ENCODE measurements at regions not wholly inside any gene's neighbourhood (a gene's known extent, or its start where the extent isn't known, plus 50 kb on each side); places are given as distances from the start of the nearest gene placed in this dataset.

DNA sequence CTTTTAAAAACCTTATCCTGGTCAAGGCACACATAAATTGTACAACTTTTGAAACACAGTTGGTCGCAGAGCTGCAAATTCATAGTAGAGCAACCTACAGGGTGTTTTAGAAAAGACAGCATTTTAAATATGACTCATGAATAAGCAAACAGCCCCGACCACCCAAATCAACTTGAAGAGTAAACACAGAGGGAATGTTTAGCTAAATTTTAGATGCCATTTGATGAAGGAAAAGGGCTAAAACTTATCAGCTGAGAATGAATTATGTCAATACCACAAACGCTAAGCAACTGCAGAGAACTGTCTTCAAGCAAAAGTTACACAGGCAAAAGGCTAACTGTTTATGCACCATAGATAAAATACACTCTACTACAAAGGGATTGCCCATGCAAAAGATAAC, 427.5 kb upstream of the PSMD7 start:
- no TSS peak for BruUV-seq (replicated peaks)
- no peak overlapping the region for H3K4me3 ChIP-seq (ENCODE audit: low read depth in 2 of 2, low read length in 2 of 2)
- no peaks in the 10 kb centered on the region for H3K27me3 ChIP-seq (ENCODE audit: control insufficient read depth, insufficient read depth, low read length)
- no peaks in the 10 kb centered on the region for H3K36me3 ChIP-seq (ENCODE audit: control insufficient read depth, insufficient read depth, low read length)
- ChIA-PET CTCF (no interaction called here), POLR2A (no interaction called here)
- ATAC-seq (no peak), DNase-seq (ENCODE audit: low read depth, low spot score) (no peak)
- H3K9me3 ChIP-seq (ENCODE audit: control insufficient read depth, insufficient read depth, low read depth, low read length), result no peaks in the 10 kb centered on the region
- H3K27ac ChIP-seq (ENCODE audit: low read length), result no peak overlapping the region
- intact Hi-C loops (cut with micrococcal nuclease; ENCODE audit: unreplicated experiment) (no loop called here), in situ Hi-C loops (cut with HindIII; ENCODE audit: low pct_unique_long_range_greater_than_20kb, low sequenced_read_pairs) (no loop called here)
- no peaks in the 10 kb centered on the region for H3K4me1 ChIP-seq (ENCODE audit: control insufficient read depth, insufficient read depth, low read length)
- no peak for TF ChIP-seq POLR2AphosphoS5 (IDR thresholded peaks at IDR 0.05; ENCODE audit: low read depth, low read length)
- no peak for TF ChIP-seq TCF7L2 (IDR thresholded peaks at IDR 0.05; ENCODE audit: low read depth, low read length)
- TF ChIP-seq, protein P1, sequence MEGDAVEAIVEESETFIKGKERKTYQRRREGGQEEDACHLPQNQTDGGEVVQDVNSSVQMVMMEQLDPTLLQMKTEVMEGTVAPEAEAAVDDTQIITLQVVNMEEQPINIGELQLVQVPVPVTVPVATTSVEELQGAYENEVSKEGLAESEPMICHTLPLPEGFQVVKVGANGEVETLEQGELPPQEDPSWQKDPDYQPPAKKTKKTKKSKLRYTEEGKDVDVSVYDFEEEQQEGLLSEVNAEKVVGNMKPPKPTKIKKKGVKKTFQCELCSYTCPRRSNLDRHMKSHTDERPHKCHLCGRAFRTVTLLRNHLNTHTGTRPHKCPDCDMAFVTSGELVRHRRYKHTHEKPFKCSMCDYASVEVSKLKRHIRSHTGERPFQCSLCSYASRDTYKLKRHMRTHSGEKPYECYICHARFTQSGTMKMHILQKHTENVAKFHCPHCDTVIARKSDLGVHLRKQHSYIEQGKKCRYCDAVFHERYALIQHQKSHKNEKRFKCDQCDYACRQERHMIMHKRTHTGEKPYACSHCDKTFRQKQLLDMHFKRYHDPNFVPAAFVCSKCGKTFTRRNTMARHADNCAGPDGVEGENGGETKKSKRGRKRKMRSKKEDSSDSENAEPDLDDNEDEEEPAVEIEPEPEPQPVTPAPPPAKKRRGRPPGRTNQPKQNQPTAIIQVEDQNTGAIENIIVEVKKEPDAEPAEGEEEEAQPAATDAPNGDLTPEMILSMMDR (IDR thresholded peaks at IDR 0.05), result no peak
- no peak for TF ChIP-seq SIN3A (IDR thresholded peaks at IDR 0.05; ENCODE audit: borderline replicate concordance, insufficient read depth, low read depth, low read length)
- TF ChIP-seq, protein P2, sequence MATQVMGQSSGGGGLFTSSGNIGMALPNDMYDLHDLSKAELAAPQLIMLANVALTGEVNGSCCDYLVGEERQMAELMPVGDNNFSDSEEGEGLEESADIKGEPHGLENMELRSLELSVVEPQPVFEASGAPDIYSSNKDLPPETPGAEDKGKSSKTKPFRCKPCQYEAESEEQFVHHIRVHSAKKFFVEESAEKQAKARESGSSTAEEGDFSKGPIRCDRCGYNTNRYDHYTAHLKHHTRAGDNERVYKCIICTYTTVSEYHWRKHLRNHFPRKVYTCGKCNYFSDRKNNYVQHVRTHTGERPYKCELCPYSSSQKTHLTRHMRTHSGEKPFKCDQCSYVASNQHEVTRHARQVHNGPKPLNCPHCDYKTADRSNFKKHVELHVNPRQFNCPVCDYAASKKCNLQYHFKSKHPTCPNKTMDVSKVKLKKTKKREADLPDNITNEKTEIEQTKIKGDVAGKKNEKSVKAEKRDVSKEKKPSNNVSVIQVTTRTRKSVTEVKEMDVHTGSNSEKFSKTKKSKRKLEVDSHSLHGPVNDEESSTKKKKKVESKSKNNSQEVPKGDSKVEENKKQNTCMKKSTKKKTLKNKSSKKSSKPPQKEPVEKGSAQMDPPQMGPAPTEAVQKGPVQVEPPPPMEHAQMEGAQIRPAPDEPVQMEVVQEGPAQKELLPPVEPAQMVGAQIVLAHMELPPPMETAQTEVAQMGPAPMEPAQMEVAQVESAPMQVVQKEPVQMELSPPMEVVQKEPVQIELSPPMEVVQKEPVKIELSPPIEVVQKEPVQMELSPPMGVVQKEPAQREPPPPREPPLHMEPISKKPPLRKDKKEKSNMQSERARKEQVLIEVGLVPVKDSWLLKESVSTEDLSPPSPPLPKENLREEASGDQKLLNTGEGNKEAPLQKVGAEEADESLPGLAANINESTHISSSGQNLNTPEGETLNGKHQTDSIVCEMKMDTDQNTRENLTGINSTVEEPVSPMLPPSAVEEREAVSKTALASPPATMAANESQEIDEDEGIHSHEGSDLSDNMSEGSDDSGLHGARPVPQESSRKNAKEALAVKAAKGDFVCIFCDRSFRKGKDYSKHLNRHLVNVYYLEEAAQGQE (IDR thresholded peaks at IDR 0.05; ENCODE audit: insufficient read depth in 1 of 2, low read depth in 2 of 2, low read length in 1 of 2), result no peak

DNA sequence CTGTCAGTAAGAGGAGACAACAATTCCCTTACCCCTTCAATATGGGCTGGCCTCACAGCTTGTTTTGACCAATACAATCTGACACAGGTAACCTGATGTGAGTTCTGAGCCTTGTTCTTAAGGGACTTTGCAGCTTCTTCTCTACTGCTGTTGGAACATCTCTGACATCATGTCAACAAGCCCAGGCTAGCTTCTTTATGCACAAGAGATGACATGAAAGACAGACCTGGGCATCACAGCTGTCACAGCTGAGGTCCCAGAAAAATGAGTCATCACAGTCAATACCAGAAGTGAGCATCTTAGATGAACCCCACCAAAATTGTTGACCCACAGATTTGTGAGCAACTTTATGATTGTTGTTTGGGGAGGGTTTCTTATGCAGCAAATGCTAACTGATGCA, 431.7 kb upstream of the PSMD7 start:
- Histone ChIP-seq H3K4me1 (ENCODE audit: control insufficient read depth, insufficient read depth, low read length) (no peaks in the 10 kb centered on the region), H3K36me3 (ENCODE audit: control insufficient read depth, insufficient read depth, low read length) (no peaks in the 10 kb centered on the region), H3K27me3 (ENCODE audit: control insufficient read depth, insufficient read depth, low read length) (no peaks in the 10 kb centered on the region), H3K27ac (ENCODE audit: low read length) (no peak overlapping the region), H3K9me3 (ENCODE audit: control insufficient read depth, insufficient read depth, low read depth, low read length) (no peaks in the 10 kb centered on the region), H3K4me3 (ENCODE audit: low read depth in 2 of 2, low read length in 2 of 2) (no peak overlapping the region)
- in situ Hi-C loops (cut with HindIII; ENCODE audit: low pct_unique_long_range_greater_than_20kb, low sequenced_read_pairs) (no loop called here), intact Hi-C loops (cut with micrococcal nuclease; ENCODE audit: unreplicated experiment) (no loop called here)
- no TSS peak for BruUV-seq (replicated peaks)
- no peak for DNase-seq (ENCODE audit: low read depth, low spot score)
- ChIA-PET POLR2A (no interaction called here), CTCF (no interaction called here)
- ATAC-seq, result no peak
- no peak for TF ChIP-seq TCF7L2 (IDR thresholded peaks at IDR 0.05; ENCODE audit: low read depth, low read length)
- TF ChIP-seq POLR2AphosphoS5 (IDR thresholded peaks at IDR 0.05; ENCODE audit: low read depth, low read length), result no peak
- no peak for TF ChIP-seq SIN3A (IDR thresholded peaks at IDR 0.05; ENCODE audit: borderline replicate concordance, insufficient read depth, low read depth, low read length)
- TF ChIP-seq, protein P2 (IDR thresholded peaks at IDR 0.05; ENCODE audit: insufficient read depth in 1 of 2, low read depth in 2 of 2, low read length in 1 of 2), result no peak
- TF ChIP-seq, protein P1 (IDR thresholded peaks at IDR 0.05), result no peak

Data from Panc1 (cell line).